Calu3 (cell line): ENCODE measurements at regions not wholly inside any gene's neighbourhood (a gene's known extent, or its start where the extent isn't known, plus 50 kb on each side); places are given as distances from the start of the nearest gene placed in this dataset.

Experiments used
- BruUV-seq: library from RNA; stranded (reverse); fragments of 400-500 nt; replicated peaks from 2 replicates; lab custom pipeline; 2021; lab: Mats Ljungman, UMichigan
- CTCF ChIA-PET: fragments of 300-600 bp; sonication (Branson Sonifier 250); formaldehyde crosslinking; loops from one replicate; lab custom pipeline; 2022; ENCODE audit warnings: antibody characterized with exemption; lab: Charles Lee
- DNase-seq: peaks from one replicate; pipeline ENCODE4 v3.0.0; 2022
- H3K27ac Mint-ChIP-seq: one replicate; pipeline ENCODE4 v1.8.0; 2022; ENCODE audit warnings: mixed read lengths; ENCODE audit not compliant: unreplicated experiment
- H3K27me3 Mint-ChIP-seq: one replicate; pipeline ENCODE4 v1.8.0; 2022; ENCODE audit warnings: mixed read lengths; ENCODE audit not compliant: unreplicated experiment
- H3K36me3 Mint-ChIP-seq: one replicate; pipeline ENCODE4 v1.8.0; 2022; ENCODE audit warnings: mild to moderate bottlenecking, moderate library complexity, mixed read lengths; ENCODE audit not compliant: insufficient read depth, unreplicated experiment
- H3K4me1 Mint-ChIP-seq: one replicate; pipeline ENCODE4 v1.8.0; 2022; ENCODE audit warnings: mild to moderate bottlenecking, low read depth, mixed read lengths; ENCODE audit not compliant: unreplicated experiment
- H3K4me3 Mint-ChIP-seq: one replicate; pipeline ENCODE4 v1.8.0; 2022; ENCODE audit warnings: mild to moderate bottlenecking, low read depth, moderate library complexity, mixed read lengths; ENCODE audit not compliant: unreplicated experiment
- H3K9me3 Mint-ChIP-seq: one replicate; pipeline ENCODE4 v1.8.0; 2022; ENCODE audit warnings: low read depth, mixed read lengths; ENCODE audit not compliant: unreplicated experiment
- CTCF ChIP-seq: fragments of 200-600 bp; IDR thresholded peaks from one replicate; pipeline ENCODE4 v1.8.0; 2022; ENCODE audit warnings: antibody characterized with exemption; ENCODE audit not compliant: unreplicated experiment
- intact Hi-C: fragments of 100-400 bp; cut with micrococcal nuclease; formaldehyde crosslinking; loops from one replicate; pipeline ENCODE4 v1.10.0; 2022; ENCODE audit not compliant: unreplicated experiment

- no peak overlapping the region for H3K4me3 Mint-ChIP-seq
- H3K9me3 Mint-ChIP-seq, result peaks cover 3% of the 10 kb centered on the region
- no peaks in the 10 kb centered on the region for H3K36me3 Mint-ChIP-seq
- TF ChIP-seq CTCF, result no peak
- no TSS peak for BruUV-seq
- H3K4me1 Mint-ChIP-seq, result peaks cover 17% of the 10 kb centered on the region
- DNase-seq, result no peak
- intact Hi-C loops, result loop anchor here (2.0 to 5.0 kb wide), 2 partner anchors 113 to 277 kb away; no protein-coding TSS in a partner anchor
- CTCF ChIA-PET, result interaction anchor here (0.5 to 2.9 kb wide), 7 partner anchors 12 to 277 kb away, joined by 3 to 20 read pairs (median 3); no protein-coding TSS in a partner anchor
- peak overlapping the region; percentile 70 for H3K27ac Mint-ChIP-seq
- peaks cover 11% of the 10 kb centered on the region for H3K27me3 Mint-ChIP-seq
These were observed 126.7 kb upstream of the PARP11 start for GRCh38 chr12:3999904-4000303.

GRCh38 chr12:3998968-3999792 is 126.0 kb upstream of the PARP11 start:
- peaks cover 11% of the 10 kb centered on the region for H3K27me3 Mint-ChIP-seq
- no peaks in the 10 kb centered on the region for H3K36me3 Mint-ChIP-seq
- no peak for TF ChIP-seq CTCF
- DNase-seq, result peak; percentile 63
- H3K4me1 Mint-ChIP-seq, result peaks cover 17% of the 10 kb centered on the region
- peaks cover 3% of the 10 kb centered on the region for H3K9me3 Mint-ChIP-seq
- peak overlapping the region; percentile 70 for H3K27ac Mint-ChIP-seq
- H3K4me3 Mint-ChIP-seq, result no peak overlapping the region
- TSS peak; percentile 79 for BruUV-seq
- CTCF ChIA-PET, result interaction anchor here (0.6 to 2.9 kb wide), 7 partner anchors 11 to 278 kb away, joined by 3 to 20 read pairs (median 3); no protein-coding TSS in a partner anchor
- intact Hi-C loops, result loop anchor here (2.0 to 5.0 kb wide), 2 partner anchors 112 to 278 kb away; no protein-coding TSS in a partner anchor

- no peak for TF ChIP-seq CTCF
- no peak for DNase-seq
- CTCF ChIA-PET, result interaction anchor here (0.6 to 2.9 kb wide), 4 partner anchors 33 to 278 kb away, joined by 4 to 20 read pairs (median 8); no protein-coding TSS in a partner anchor
- Mint-ChIP-seq H3K36me3 (no peaks in the 10 kb centered on the region), H3K9me3 (peaks cover 3% of the 10 kb centered on the region), H3K27ac (no peak overlapping the region), H3K27me3 (peaks cover 15% of the 10 kb centered on the region), H3K4me3 (no peak overlapping the region), H3K4me1 (peaks cover 17% of the 10 kb centered on the region)
- BruUV-seq, result no TSS peak
- intact Hi-C loops, result loop anchor here (2.0 to 5.0 kb wide), 2 partner anchors 111 to 278 kb away; no protein-coding TSS in a partner anchor
These were observed 125.2 kb upstream of the PARP11 start for GRCh38 chr12:3998397-3998796.

- Mint-ChIP-seq H3K4me1 (peaks cover 17% of the 10 kb centered on the region), H3K27me3 (peaks cover 35% of the 10 kb centered on the region), H3K27ac (no peak overlapping the region), H3K36me3 (no peaks in the 10 kb centered on the region), H3K4me3 (no peak overlapping the region), H3K9me3 (peaks cover 3% of the 10 kb centered on the region)
- no TSS peak for BruUV-seq
- no peak for DNase-seq
- no peak for TF ChIP-seq CTCF
- CTCF ChIA-PET, result interaction anchor here (0.7 to 1.5 kb wide), 4 partner anchors 35 to 1994 kb away, joined by 5 to 16 read pairs (median 6); no protein-coding TSS in a partner anchor
- intact Hi-C loops, result loop anchor here (1.0 to 5.0 kb wide), 2 partner anchors 41 to 109 kb away; no protein-coding TSS in a partner anchor
These were observed 123.1 kb upstream of the PARP11 start for GRCh38 chr12:3996322-3996721.
